ENCODE measurements at regions not wholly inside any gene's neighbourhood (a gene's known extent, or its start where the extent isn't known, plus 50 kb on each side); places are given as distances from the start of the nearest gene placed in this dataset.

- TF ChIP-seq CTCF (conservative IDR thresholded peaks at IDR 0.05 in 1 of 2, IDR thresholded peaks at IDR 0.05 in 1 of 2; ENCODE audit: low read depth in 1 of 2, low read length in 2 of 2) (no peak), EZH2 (IDR thresholded peaks at IDR 0.05; ENCODE audit: low read length, missing control alignments) (no peak)
Observed at GRCh38 chr6:118740372-118740771, 89.0 kb upstream of the CEP85L start.
